Mesodermal cell (in vitro differentiated cells): ENCODE measurements at regions not wholly inside any gene's neighbourhood (a gene's known extent, or its start where the extent isn't known, plus 50 kb on each side); places are given as distances from the start of the nearest gene placed in this dataset.

ENCODE experiments used
- H3K27ac ChIP-seq: 2 replicates; pipeline ENCODE4 v1.7.0; 2013; ENCODE audit warnings: mild to moderate bottlenecking, low read depth, low read length, moderate library complexity; ENCODE audit not compliant: severe bottlenecking
- H3K36me3 ChIP-seq: 2 replicates; pipeline ENCODE4 v1.7.1; 2013; ENCODE audit warnings: mild to moderate bottlenecking, low read length, moderate library complexity; ENCODE audit not compliant: control insufficient read depth, insufficient read depth
- H3K4me1 ChIP-seq: one replicate; pipeline ENCODE4 v1.7.1; 2013; ENCODE audit warnings: mild to moderate bottlenecking, low read length; ENCODE audit not compliant: insufficient read depth, control insufficient read depth, poor library complexity, severe bottlenecking
- H3K4me3 ChIP-seq: 2 replicates; pipeline ENCODE4 v1.7.0; 2013; ENCODE audit warnings: low read length, control low read depth, mild to moderate bottlenecking; ENCODE audit not compliant: insufficient read depth, poor library complexity, severe bottlenecking; ENCODE audit errors: extremely low read depth
- H3K9me3 ChIP-seq: 2 replicates; pipeline ENCODE4 v1.7.1; 2013; ENCODE audit warnings: mild to moderate bottlenecking, low read length, moderate library complexity; ENCODE audit not compliant: control insufficient read depth
- WGBS, 2 experiments: methylation state at CpG; one replicate each; pipeline ENCODE4 v1.1.5; 2013; ENCODE audit warnings: missing lambda C conversion rate in 2 of 2; ENCODE audit not compliant: insufficient coverage in 2 of 2; 5-methylcytosine and 5-hydroxymethylcytosine counted together

DNA sequence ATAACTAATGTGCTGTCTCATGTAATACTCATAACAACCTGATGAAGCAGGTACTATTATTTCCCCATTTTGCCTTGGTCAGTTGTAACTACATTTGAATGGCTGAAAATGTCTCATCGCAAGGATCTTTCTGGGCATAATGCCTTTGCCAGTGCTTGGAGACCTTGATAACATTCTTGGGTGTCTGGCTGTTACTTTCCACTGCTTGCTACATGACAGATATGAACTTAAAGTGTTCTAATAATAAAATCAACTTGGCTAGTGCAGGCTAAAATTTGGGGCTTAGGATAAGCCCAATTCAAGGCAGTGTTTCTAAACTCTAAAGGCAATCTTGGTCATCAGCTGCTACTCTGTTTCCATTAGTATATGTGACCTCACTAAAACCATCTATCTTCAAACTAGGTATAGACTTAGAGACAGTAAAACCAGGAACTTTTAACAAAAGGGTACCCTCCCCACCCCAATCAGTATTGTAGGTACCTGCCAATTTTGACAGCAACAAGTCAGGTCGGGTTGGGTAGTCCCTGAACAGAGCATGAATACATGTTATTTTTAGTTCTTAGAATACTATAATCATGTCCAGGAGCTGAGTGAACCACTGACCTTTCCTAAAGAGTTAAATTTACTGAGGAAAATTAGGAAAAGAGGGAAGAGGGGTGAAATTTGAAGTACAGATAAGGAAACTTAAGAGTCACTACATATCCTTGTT is 68.2 kb upstream of the AHR start:
- no peak overlapping the region for H3K4me3 ChIP-seq
- no peaks in the 10 kb centered on the region for H3K36me3 ChIP-seq
- H3K9me3 ChIP-seq: no peaks in the 10 kb centered on the region
- no peak overlapping the region for H3K27ac ChIP-seq
- 83 to 100% methylated on average over 1 of the region's 2 CpGs for WGBS, 2 experiments
- peaks cover 15% of the 10 kb centered on the region for H3K4me1 ChIP-seq

DNA sequence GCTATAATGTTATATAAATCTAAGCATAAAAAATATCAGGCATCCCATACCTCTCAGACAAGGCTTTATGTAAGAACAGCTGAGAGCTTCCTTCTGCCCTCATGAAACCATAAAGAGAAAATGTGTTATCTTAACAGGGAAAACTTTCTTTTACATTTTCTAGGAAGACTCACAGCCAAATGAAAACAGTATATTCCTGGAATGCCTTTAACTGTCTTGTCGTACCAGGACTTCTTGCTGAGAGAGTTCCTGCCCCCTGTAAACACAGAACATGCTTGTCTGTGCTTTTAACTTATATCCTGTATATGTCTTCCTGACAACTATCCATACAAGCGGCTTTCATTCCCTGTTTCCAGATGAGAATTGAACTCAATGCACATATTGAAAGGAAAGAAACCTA is 64.8 kb upstream of the AHR start:
- whole genome bisulfite sequencing, 2 experiments: 80% methylated on average over 1 of the region's 2 CpGs; no CpG with 5 or more reads in 1 of the 2 experiments
- Histone ChIP-seq H3K4me3 (no peak overlapping the region), H3K27ac (peak overlapping the region; percentile 89), H3K4me1 (peaks cover 24% of the 10 kb centered on the region), H3K36me3 (no peaks in the 10 kb centered on the region), H3K9me3 (no peaks in the 10 kb centered on the region)

GRCh38 chr7:17234030-17234397 is 64.4 kb upstream of the AHR start:
- H3K27ac ChIP-seq: peak overlapping the region; percentile 89
- H3K4me3 ChIP-seq: no peak overlapping the region
- no peaks in the 10 kb centered on the region for H3K9me3 ChIP-seq
- 88% methylated on average over 1 of the region's 2 CpGs; no CpG with 5 or more reads in 1 of the 2 experiments for WGBS, 2 experiments
- H3K36me3 ChIP-seq: no peaks in the 10 kb centered on the region
- peaks cover 24% of the 10 kb centered on the region for H3K4me1 ChIP-seq

- H3K9me3 ChIP-seq: no peaks in the 10 kb centered on the region
- peak overlapping the region; percentile 89 for H3K27ac ChIP-seq
- H3K4me3 ChIP-seq: no peak overlapping the region
- peaks cover 29% of the 10 kb centered on the region for H3K4me1 ChIP-seq
- WGBS, 2 experiments: 77 to 78% methylated on average over 6 of the region's 10 CpGs
- no peaks in the 10 kb centered on the region for H3K36me3 ChIP-seq
These were observed 63.9 kb upstream of the AHR start for GRCh38 chr7:17234398-17235031.

DNA sequence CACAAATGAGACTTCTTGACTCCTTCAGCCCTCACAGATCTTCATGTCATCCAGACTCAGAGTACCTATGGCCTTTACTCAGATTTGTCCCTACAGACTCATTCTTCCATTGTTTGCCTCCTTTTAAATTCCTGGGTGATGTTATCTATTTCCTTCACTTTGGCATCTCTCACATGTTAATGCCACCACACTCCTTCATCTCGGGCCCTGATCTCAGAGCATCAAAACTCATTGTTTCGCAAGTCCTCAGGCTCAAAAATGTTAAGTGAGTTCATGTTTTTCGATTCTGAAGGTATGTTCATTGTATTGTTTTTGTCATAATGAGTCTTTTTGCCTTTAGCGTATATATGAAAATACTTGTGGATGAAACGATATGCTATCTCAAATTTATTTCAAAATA is 62.3 kb upstream of the AHR start:
- Histone ChIP-seq H3K9me3 (no peaks in the 10 kb centered on the region), H3K4me1 (peaks cover 38% of the 10 kb centered on the region), H3K27ac (no peak overlapping the region), H3K4me3 (no peak overlapping the region), H3K36me3 (no peaks in the 10 kb centered on the region)
- 100% methylated on average over 1 of the region's 5 CpGs; no CpG with 5 or more reads in 1 of the 2 experiments for WGBS, 2 experiments

DNA sequence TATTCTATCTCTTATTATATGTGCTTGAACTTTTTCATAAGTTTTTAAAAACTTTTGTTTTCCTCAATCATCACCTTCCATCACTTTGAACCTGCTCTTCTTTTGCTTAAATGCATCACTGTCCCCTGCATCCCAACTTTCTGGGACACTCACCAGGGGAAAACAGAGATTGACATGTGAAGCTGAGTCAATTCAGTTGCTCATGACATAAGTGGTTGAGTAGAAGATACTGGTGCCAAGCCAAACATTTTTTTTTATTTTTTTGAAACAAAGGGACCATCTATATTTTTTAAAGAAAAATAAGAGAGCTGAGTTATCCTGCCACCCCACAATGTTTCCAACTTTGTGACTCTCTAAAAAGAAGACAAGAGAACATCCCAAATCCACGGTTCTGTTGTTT is 61.8 kb upstream of the AHR start:
- 93 to 100% methylated on average over 1 of the region's 1 CpG for WGBS, 2 experiments
- Histone ChIP-seq H3K4me3 (no peak overlapping the region), H3K9me3 (no peaks in the 10 kb centered on the region), H3K27ac (no peak overlapping the region), H3K36me3 (no peaks in the 10 kb centered on the region), H3K4me1 (peaks cover 38% of the 10 kb centered on the region)

- Histone ChIP-seq H3K4me3 (no peak overlapping the region), H3K9me3 (no peaks in the 10 kb centered on the region), H3K36me3 (no peaks in the 10 kb centered on the region), H3K4me1 (peaks cover 27% of the 10 kb centered on the region), H3K27ac (no peak overlapping the region)
- no CpG with 5 or more reads among the region's 1 CpG for WGBS, 2 experiments
These were observed 59.4 kb upstream of the AHR start for GRCh38 chr7:17239046-17239445.

DNA sequence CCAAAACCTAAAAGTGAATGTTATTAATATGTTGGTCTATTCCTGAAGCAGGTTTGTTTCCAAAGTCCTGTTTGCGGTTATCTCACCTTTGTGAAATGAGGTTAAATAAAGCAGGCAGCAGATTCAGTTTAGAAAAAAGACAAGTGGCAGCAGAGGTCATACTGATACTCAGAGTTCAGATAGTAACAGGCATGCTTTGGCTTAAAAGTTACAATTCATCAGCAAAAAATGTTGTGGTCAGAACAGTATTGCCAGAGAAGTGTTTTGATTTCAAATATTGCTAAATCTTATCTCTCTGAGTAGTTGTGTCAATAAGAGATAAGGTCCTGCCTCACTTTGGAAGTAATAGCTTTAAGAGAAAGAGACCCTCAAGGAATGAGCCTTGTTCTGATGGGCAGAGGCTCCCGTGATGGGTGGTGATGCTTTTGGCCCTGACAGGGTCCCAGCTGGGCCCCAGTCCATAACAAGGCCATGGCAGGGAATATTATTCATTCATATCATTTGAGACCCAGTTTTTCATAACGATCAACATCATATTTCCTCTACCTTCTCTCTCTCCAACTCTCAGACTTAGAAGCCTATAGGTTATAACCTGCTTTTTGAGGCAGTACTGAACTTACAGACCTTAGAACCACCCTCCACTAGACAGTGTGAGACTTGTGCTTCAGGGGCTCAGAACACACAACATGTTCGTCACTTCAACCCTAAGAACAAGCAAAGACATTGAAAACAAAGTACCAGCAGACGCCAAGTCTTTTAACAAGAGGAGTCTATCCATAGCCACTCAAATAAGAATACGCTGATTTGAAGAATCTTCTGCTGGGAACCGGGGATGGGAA is 58.5 kb upstream of the AHR start:
- no peaks in the 10 kb centered on the region for H3K36me3 ChIP-seq
- WGBS, 2 experiments: 96 to 97% methylated on average over 3 to 4 of the region's 7 CpGs
- no peak overlapping the region for H3K4me3 ChIP-seq
- no peak overlapping the region for H3K27ac ChIP-seq
- H3K9me3 ChIP-seq: no peaks in the 10 kb centered on the region
- peaks cover 23% of the 10 kb centered on the region for H3K4me1 ChIP-seq

- no peaks in the 10 kb centered on the region for H3K9me3 ChIP-seq
- H3K27ac ChIP-seq: no peak overlapping the region
- H3K4me3 ChIP-seq: no peak overlapping the region
- WGBS, 2 experiments: 86 to 100% methylated on average over 1 to 2 of the region's 4 CpGs
- H3K36me3 ChIP-seq: no peaks in the 10 kb centered on the region
- peaks cover 19% of the 10 kb centered on the region for H3K4me1 ChIP-seq
These were observed 55.9 kb upstream of the AHR start for GRCh38 chr7:17242504-17242903.

GRCh38 chr7:17244786-17245185 is 53.7 kb upstream of the AHR start:
- WGBS, 2 experiments: no CpG with 5 or more reads among the region's 2 CpGs

More at GRCh38 chr7:17244786-17245185, 53.7 kb upstream of the AHR start:
- H3K4me1 ChIP-seq: peaks cover 6% of the 10 kb centered on the region
- H3K27ac ChIP-seq: no peak overlapping the region
- H3K36me3 ChIP-seq: no peaks in the 10 kb centered on the region
- H3K9me3 ChIP-seq: no peaks in the 10 kb centered on the region
- H3K4me3 ChIP-seq: no peak overlapping the region
